Endothelial cell of umbilical vein (primary cell): ENCODE measurements at regions not wholly inside any gene's neighbourhood (a gene's known extent, or its start where the extent isn't known, plus 50 kb on each side); places are given as distances from the start of the nearest gene placed in this dataset.

Experiments
- BruUV-seq: library from RNA; stranded (reverse); fragments of 400-500 nt; replicated peaks from 2 replicates; lab custom pipeline; 2021; lab: Mats Ljungman, UMichigan
- CTCF ChIA-PET: fragments of 300-600, 350-600 bp; sonication (Branson Sonifier 250); formaldehyde crosslinking; loops from one replicate; lab custom pipeline; 2021; ENCODE audit warnings: antibody characterized with exemption, inconsistent platforms; lab: Charles Lee
- POLR2A ChIA-PET: fragments of 300-600, 350-600 bp; sonication (Branson Sonifier 250); formaldehyde crosslinking; loops from one replicate; lab custom pipeline; 2021; ENCODE audit warnings: antibody characterized with exemption, inconsistent platforms; lab: Charles Lee
- DNase-seq: peaks from one replicate; pipeline ENCODE4 v3.0.0-alpha.2; 2011; ENCODE audit warnings: low read depth, low spot score
- FAIRE-seq: peaks from 2 replicates; lab custom pipeline; 2011; peaks lifted over from hg19 to GRCh38; lab: Jason Lieb, UNC
- H2AFZ ChIP-seq: 2 replicates; pipeline ENCODE4 v1.6.0; 2012; ENCODE audit warnings: low read depth, low read length, control low read depth, inconsistent platforms
- H3K27ac ChIP-seq: 2 replicates; pipeline ENCODE4 v1.5.1; 2011; ENCODE audit warnings: low read depth, mild to moderate bottlenecking, control low read depth, low read length, moderate library complexity; ENCODE audit not compliant: insufficient read depth
- H3K27me3 ChIP-seq, 2 experiments: 2 replicates each; pipeline versions ENCODE4 v1.6.0 to v1.6.1; 2011; ENCODE audit warnings: low read length in 2 of 2, mixed read lengths in 1 of 2; ENCODE audit not compliant: control insufficient read depth in 2 of 2, insufficient read depth in 2 of 2
- H3K36me3 ChIP-seq, 2 experiments: 2 replicates in 1 of 2; 3 replicates in 1 of 2; pipeline ENCODE4 v1.5.1; 2011; ENCODE audit warnings: low read length in 2 of 2, mild to moderate bottlenecking in 1 of 2, moderate library complexity in 1 of 2; ENCODE audit not compliant: control insufficient read depth in 2 of 2, insufficient read depth in 2 of 2; ENCODE audit errors: extremely low read depth in 1 of 2
- H3K4me1 ChIP-seq: 3 replicates; pipeline ENCODE4 v1.5.1; 2011; ENCODE audit warnings: mild to moderate bottlenecking, low read length; ENCODE audit not compliant: control insufficient read depth, insufficient read depth; ENCODE audit errors: extremely low read depth
- H3K4me2 ChIP-seq: 2 replicates; pipeline ENCODE4 v1.6.1; 2011; ENCODE audit warnings: low read length, control low read depth, mixed read lengths; ENCODE audit not compliant: insufficient read depth
- H3K4me3 ChIP-seq, 3 experiments: fragments of 200-600 bp in 1 of 3; sonication (generic), shearing (Covaris generic) in 1 of 3; replicated peaks in 1 of 3; 2 replicates each; pipeline ENCODE4 v1.5.1; 2011 to 2016; ENCODE audit warnings: control low read depth in 3 of 3, low read length in 3 of 3, mild to moderate bottlenecking in 2 of 3, inconsistent platforms in 1 of 3, low read depth in 1 of 3, moderate library complexity in 1 of 3; ENCODE audit not compliant: insufficient read depth in 1 of 3
- H3K79me2 ChIP-seq: 2 replicates; pipeline ENCODE4 v1.6.0; 2012; ENCODE audit warnings: low read length, inconsistent platforms; ENCODE audit not compliant: control insufficient read depth, insufficient read depth
- H3K9ac ChIP-seq: replicated peaks from 2 replicates; pipeline ENCODE3; 2011; ENCODE audit warnings: low read length, control low read depth; ENCODE audit not compliant: insufficient read depth; ENCODE audit errors: extremely low read depth
- H3K9me1 ChIP-seq: replicated peaks from 3 replicates; pipeline ENCODE4 v1.6.0; 2011; ENCODE audit warnings: mild to moderate bottlenecking, low read length; ENCODE audit not compliant: control insufficient read depth, insufficient read depth; ENCODE audit errors: extremely low read depth
- H3K9me3 ChIP-seq: replicated peaks from 2 replicates; pipeline ENCODE4 v1.5.1; 2012; ENCODE audit warnings: low read length, inconsistent platforms; ENCODE audit not compliant: control insufficient read depth, insufficient read depth
- H4K20me1 ChIP-seq: replicated peaks from 2 replicates; pipeline ENCODE3; 2011; ENCODE audit warnings: mild to moderate bottlenecking, low read length; ENCODE audit not compliant: control insufficient read depth, insufficient read depth; ENCODE audit errors: extremely low read depth
- CTCF ChIP-seq, 2 donors: IDR thresholded peaks; 1 replicate in 1 of 2; 2 replicates in 1 of 2; pipeline ENCODE4 v1.5.1; 2011; ENCODE audit warnings: low read length in 2 of 2, mild to moderate bottlenecking in 2 of 2, moderate library complexity in 2 of 2, control low read depth in 1 of 2, inconsistent platforms in 1 of 2, low read depth in 1 of 2; ENCODE audit not compliant: insufficient read depth in 1 of 2; ENCODE audit errors: extremely low read depth in 1 of 2
- EZH2 ChIP-seq: IDR thresholded peaks from 2 replicates; pipeline ENCODE4 v1.6.1; 2012; ENCODE audit warnings: borderline replicate concordance, low read depth, mild to moderate bottlenecking, moderate library complexity, low read length, inconsistent platforms; ENCODE audit not compliant: severe bottlenecking
- FOS ChIP-seq: IDR thresholded peaks from 2 replicates; pipeline ENCODE4 v1.6.1; 2011; ENCODE audit warnings: mild to moderate bottlenecking, low read length, moderate library complexity, borderline replicate concordance; ENCODE audit not compliant: insufficient read depth
- GATA2 ChIP-seq: IDR thresholded peaks from 2 replicates; pipeline ENCODE4 v1.7.0; 2011; ENCODE audit warnings: low read depth, mild to moderate bottlenecking, moderate library complexity, mixed read lengths, low read length; ENCODE audit not compliant: insufficient read length, insufficient read depth
- JUN ChIP-seq: IDR thresholded peaks from 2 replicates; pipeline ENCODE4 v1.6.1; 2011; ENCODE audit warnings: borderline replicate concordance, low read depth; ENCODE audit not compliant: insufficient read length, insufficient read depth
- MAX ChIP-seq: IDR thresholded peaks from 2 replicates; pipeline ENCODE4 v1.6.1; 2011; ENCODE audit not compliant: insufficient read depth, insufficient read length
- MYC ChIP-seq: IDR thresholded peaks from one replicate; pipeline ENCODE4 v1.6.1; 2011; ENCODE audit warnings: mild to moderate bottlenecking, low read depth, low read length
- POLR2A ChIP-seq: IDR thresholded peaks from 2 replicates; pipeline ENCODE4 v1.6.1; 2012; ENCODE audit warnings: low read depth, mild to moderate bottlenecking, control low read depth, low read length
- POLR2AphosphoS5 ChIP-seq: IDR thresholded peaks from 2 replicates; pipeline ENCODE4 v1.6.1; 2012; ENCODE audit warnings: low read depth, mild to moderate bottlenecking, control low read depth, low read length, moderate library complexity; ENCODE audit not compliant: insufficient read depth
- dilution Hi-C: fragments of 300-500 bp; cut with MboI; formaldehyde crosslinking; loops from one replicate; pipeline ENCODE4 v1.15.0; 2019; ENCODE audit warnings: low sequenced_read_pairs; ENCODE audit not compliant: extremely low pct_ligation_motif_present
- intact Hi-C: fragments of 100-400 bp; cut with micrococcal nuclease; formaldehyde crosslinking; loops from one replicate; pipeline ENCODE4 v1.10.0; 2022

GRCh38 chr2:45114221-45114955 lies 105.1 kb upstream of the SIX2 start:
- ChIA-PET CTCF (interaction anchor here (0.6 to 0.8 kb wide), 3 partner anchors 67 to 133 kb away, joined by 3 to 4 read pairs (median 3); no protein-coding TSS in a partner anchor), POLR2A (interaction anchor here (0.6 kb wide), 1 partner anchor 22 kb away, joined by 6 read pairs; no protein-coding TSS in a partner anchor)
- no peak for TF ChIP-seq FOS
- no peak for TF ChIP-seq GATA2
- TF ChIP-seq POLR2AphosphoS5: no peak
- TF ChIP-seq CTCF (IDR thresholded peaks at IDR 0.05; ENCODE audit: extremely low read depth in 1 of 2, insufficient read depth in 1 of 2, low read depth in 1 of 2, low read length in 2 of 2): no peak
- no peak for TF ChIP-seq MAX
- TF ChIP-seq JUN: no peak
- no peak for TF ChIP-seq POLR2A
- TF ChIP-seq EZH2: no peak
- no peak for TF ChIP-seq MYC
- intact Hi-C loops: no loop called here
- dilution Hi-C loops: no loop called here
- Histone ChIP-seq H3K79me2 (no peaks in the 10 kb centered on the region), H3K27me3 (peaks cover 2% of the 10 kb centered on the region in 2 experiments), H3K4me2 (no peak overlapping the region), H3K9ac (no peak overlapping the region), H3K9me3 (no peaks in the 10 kb centered on the region), H3K4me3 (no peak overlapping the region), H3K36me3 (no peaks in the 10 kb centered on the region), H3K4me1 (no peaks in the 10 kb centered on the region), H3K9me1 (no peaks in the 10 kb centered on the region), H2AFZ (no peak overlapping the region), H3K27ac (no peak overlapping the region), H4K20me1 (no peaks in the 10 kb centered on the region)
- DNase-seq: no peak
- BruUV-seq: no TSS peak
- FAIRE-seq: no peak
